GM18508 (cell line): ENCODE measurements at regions not wholly inside any gene's neighbourhood (a gene's known extent, or its start where the extent isn't known, plus 50 kb on each side); places are given as distances from the start of the nearest gene placed in this dataset.

Experiments used
- ATAC-seq: cut with Tn5 transposase; IDR thresholded peaks from one replicate; pipeline ENCODE4 v1.9.1; 2021; ENCODE audit warnings: moderate number of reproducible peaks; ENCODE audit not compliant: insufficient read depth, unreplicated experiment

- no peak for ATAC-seq
These were observed 50.5 kb upstream of the POU2AF2 start for GRCh38 chr11:111194860-111195568.

GRCh38 chr11:111193924-111194490 is 51.5 kb upstream of the POU2AF2 start:
- no peak for ATAC-seq

GRCh38 chr11:111189466-111189865 is 56.1 kb upstream of the POU2AF2 start:
- no peak for ATAC-seq

DNA sequence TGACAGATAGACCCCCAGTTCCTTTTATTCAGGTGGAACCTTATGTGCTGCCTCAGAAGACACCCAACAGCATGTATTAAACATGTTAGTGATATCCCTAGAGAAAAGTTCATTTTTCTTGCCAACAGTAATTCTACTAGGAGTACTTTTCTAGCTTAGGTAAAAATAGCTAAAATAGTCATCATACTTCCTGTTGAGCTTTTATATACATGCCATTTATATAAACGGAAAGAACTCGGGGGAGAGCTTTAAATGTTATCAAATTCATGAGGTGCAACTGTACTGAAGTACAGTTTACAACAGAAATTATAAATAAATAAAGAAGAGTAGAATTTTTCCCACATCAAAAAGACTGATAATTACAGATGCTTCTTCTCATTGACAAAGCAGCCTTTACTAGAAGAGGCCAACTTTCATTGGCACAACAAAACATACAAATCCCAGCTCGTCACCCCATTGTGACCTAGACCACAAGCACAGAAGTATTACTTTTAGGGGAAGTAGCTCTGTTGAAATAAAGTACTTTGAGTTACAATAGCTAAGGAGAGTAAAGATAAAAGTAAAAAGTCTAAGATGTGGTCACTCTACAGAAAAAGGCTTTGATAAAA is 59.1 kb upstream of the POU2AF2 start:
- ATAC-seq = no peak

DNA sequence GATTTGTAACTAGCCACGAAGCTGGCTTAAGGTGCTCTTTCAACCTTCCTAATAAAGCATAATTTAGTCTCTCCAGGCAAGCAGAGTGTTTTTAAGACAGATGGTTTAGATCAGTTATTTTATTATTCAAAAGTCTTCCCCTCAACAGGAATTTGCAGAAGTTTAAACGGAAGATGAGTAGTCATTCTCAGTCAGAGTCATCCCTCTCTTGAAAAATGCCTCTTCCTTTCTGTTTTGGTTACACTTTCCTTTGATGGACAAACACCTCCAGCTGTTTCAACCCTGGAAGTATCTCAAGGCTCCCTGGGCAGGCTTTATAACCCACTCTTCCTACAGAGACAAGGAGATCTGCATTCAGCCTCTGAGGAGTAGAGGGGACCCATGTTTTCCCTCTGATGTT is 60.3 kb upstream of the POU2AF2 start:
- no peak for ATAC-seq

- no peak for ATAC-seq
These were observed 61.8 kb upstream of the POU2AF2 start for GRCh38 chr11:111183706-111184105.

- no peak for ATAC-seq
These were observed 66.2 kb upstream of the POU2AF2 start for GRCh38 chr11:111179184-111179910.

DNA sequence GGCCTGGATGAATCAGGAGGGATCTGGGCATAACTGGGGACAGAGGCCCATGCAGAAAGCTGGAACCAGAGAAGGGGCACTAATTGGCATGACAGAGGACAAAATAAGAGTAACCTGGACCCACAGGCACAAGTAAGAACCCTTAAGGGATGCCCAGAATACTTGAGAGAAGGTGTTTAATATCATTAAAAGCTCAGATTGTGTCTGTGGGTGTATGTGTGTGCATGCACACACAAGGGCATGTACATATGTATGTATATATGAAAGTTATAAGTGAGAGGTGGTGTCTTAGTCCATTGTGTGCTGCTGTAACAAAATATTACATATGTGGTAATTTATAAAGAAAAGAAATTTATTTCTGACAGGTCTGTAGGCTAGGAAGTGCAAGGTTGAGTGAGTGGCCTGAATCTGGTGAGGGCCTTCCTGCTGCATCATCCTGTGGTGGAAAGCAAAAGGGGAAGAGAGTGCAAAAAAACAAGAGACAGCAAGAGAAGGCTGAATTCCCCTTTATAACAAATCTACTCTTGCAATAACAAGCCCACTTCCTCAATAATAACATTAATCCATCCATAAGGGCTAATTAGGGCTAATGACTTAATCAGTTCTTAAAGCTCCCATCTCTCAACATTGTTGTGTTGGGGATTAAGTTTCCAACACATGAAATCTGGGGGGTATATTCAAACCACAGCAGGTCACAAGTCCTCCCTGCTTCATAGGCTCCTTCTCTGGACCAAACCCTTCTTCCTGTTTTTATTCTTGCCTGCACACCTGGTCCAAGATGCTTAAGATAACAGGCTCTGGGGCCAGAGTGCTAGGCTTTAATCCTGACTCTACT is 68.3 kb upstream of the POU2AF2 start:
- peak; percentile 66 for ATAC-seq

- no peak for ATAC-seq
These were observed 68.9 kb upstream of the POU2AF2 start for GRCh38 chr11:111176603-111177002.

GRCh38 chr11:111173221-111173620 is 72.3 kb upstream of the POU2AF2 start:
- no peak for ATAC-seq

- no peak for ATAC-seq
These were observed 73.1 kb upstream of the POU2AF2 start for GRCh38 chr11:111172321-111172862.

DNA sequence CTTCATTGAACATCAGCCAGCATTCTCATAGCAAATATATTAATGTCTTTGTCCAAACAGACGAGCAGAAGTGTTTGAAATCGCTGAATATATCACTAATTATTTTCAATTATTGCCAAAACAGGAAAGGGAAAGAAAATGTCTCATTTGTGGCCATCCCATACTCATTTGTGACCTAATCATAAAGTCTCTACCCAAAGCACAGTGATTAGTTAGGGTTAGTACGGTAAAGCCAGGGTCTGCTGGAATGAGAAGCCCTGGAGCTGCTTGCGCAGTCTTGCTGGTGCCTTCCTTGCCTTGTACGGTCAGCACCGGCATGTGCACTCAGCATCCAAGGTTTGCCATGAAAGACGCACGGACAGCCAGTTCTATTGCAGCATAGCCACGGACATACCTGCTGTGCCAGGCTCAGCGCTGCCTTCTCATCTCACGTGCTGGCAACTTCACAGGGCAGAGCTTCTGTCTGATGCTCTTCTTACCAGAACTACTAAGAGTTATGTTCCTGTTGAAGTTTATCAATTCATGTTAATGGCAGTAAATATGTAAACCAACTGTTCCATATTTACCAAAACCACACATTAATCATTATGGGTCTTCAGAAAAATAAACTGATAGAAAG is 74.7 kb upstream of the POU2AF2 start:
- no peak for ATAC-seq

DNA sequence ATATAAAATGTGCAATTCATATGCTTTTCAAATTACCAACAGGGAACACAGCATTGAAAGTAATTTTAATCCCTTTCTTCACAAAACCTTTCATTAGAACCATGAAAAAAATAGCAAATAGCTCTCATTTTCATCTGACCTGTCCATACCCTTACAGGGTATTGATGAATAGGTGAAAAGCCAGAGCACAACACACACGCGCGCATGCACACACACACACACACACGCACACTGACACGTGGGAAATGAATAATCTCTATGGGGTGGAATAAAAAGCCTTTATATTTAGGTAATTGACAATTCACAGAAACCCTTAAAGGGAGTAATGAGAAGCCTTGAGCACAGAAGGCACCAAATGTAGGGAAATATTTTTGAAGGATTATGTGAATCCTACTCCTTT is 76.2 kb upstream of the POU2AF2 start:
- no peak for ATAC-seq

- no peak for ATAC-seq
These were observed 76.7 kb upstream of the POU2AF2 start for GRCh38 chr11:111168871-111169270.

- no peak for ATAC-seq
These were observed 77.9 kb upstream of the POU2AF2 start for GRCh38 chr11:111167666-111168065.

DNA sequence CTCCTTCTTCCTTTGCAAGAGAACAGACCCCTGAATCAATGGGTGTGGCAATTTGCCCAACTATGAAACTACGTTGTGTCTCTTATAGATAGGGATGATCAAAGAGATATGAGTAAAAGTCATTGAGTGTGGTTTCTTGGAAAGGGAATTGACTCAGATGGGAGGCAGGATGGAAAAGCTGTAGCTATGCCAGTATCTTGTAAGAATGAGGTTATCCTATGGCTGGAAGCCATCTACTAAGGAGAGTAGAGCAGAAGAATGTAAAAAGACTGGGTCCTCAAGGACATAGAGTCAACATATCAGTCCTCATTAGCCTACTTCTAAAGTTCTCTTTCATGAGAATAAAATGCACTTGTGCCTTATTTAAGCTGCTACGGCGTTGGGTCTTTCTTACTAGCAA is 78.9 kb upstream of the POU2AF2 start:
- no peak for ATAC-seq

DNA sequence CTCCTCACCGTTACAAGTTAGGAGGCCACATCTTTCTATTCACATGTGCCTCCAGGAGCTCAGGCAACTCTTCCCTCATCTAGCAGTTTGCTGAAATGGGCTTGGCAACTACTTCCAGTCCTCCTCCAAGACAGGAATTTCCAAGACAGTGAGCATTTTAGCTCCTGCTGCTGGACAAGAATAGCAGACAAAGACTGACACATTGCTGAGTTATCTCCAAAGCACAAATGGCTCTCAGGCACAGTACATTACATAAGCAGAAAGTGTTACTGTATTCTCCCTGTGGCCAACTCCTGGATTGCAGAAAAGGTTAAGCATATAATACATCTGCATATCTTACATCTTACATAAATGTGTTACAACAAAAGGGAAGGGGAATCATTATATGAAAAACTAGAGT is 83.2 kb upstream of the POU2AF2 start:
- ATAC-seq = no peak

- ATAC-seq = no peak
These were observed 88.0 kb upstream of the POU2AF2 start for GRCh38 chr11:111157571-111157970.

- ATAC-seq = no peak
These were observed 90.5 kb upstream of the POU2AF2 start for GRCh38 chr11:111155021-111155420.

GRCh38 chr11:111153194-111153593 is 92.3 kb upstream of the POU2AF2 start:
- no peak for ATAC-seq
